ENCODE measurements at regions not wholly inside any gene's neighbourhood (a gene's known extent, or its start where the extent isn't known, plus 50 kb on each side); places are given as distances from the start of the nearest gene placed in this dataset.

GRCh38 chr9:103362986-103363385 lies 367.9 kb downstream of the CYLC2 start:
- ATAC-seq (ENCODE audit: insufficient number of reproducible peaks, low FRiP score, low read depth) (no peak), DNase-seq (ENCODE audit: low spot score) (no peak)
- Histone ChIP-seq H3K27me3 (replicated peaks; ENCODE audit: insufficient read depth) (no peaks in the 10 kb centered on the region), H3K9me3 (no peaks in the 10 kb centered on the region), H3K36me3 (no peaks in the 10 kb centered on the region), H3K27ac (no peak overlapping the region), H3K4me3 (no peak overlapping the region), H3K4me1 (ENCODE audit: control insufficient read depth in 1 of 2, low read depth in 2 of 2) (peaks cover 0 to 4% of the 10 kb centered on the region in 2 donors)
- TF ChIP-seq CTCF (IDR thresholded peaks at IDR 0.05), result no peak

- no peaks in the 10 kb centered on the region for H3K9me3 ChIP-seq
- TF ChIP-seq CTCF (IDR thresholded peaks at IDR 0.05), result no peak
- no peak overlapping the region for H3K4me3 ChIP-seq
- ATAC-seq (ENCODE audit: insufficient number of reproducible peaks, low FRiP score, low read depth) (peak; percentile 82), DNase-seq (ENCODE audit: low spot score) (no peak)
- no peaks in the 10 kb centered on the region for H3K36me3 ChIP-seq
- no peaks in the 10 kb centered on the region for H3K27me3 ChIP-seq (replicated peaks; ENCODE audit: insufficient read depth)
- H3K4me1 ChIP-seq (ENCODE audit: control insufficient read depth in 1 of 2, low read depth in 2 of 2), result peaks cover 0 to 4% of the 10 kb centered on the region in 2 donors
- no peak overlapping the region for H3K27ac ChIP-seq
Observed at GRCh38 chr9:103364753-103365152, 369.6 kb downstream of the CYLC2 start.

GRCh38 chr9:103371152-103371551 lies 376.0 kb downstream of the CYLC2 start:
- Histone ChIP-seq H3K4me3 (no peak overlapping the region), H3K36me3 (no peaks in the 10 kb centered on the region), H3K27ac (no peak overlapping the region), H3K27me3 (replicated peaks; ENCODE audit: insufficient read depth) (no peaks in the 10 kb centered on the region), H3K9me3 (no peaks in the 10 kb centered on the region), H3K4me1 (ENCODE audit: control insufficient read depth in 1 of 2, low read depth in 2 of 2) (no peaks in the 10 kb centered on the region)
- no peak for TF ChIP-seq CTCF (IDR thresholded peaks at IDR 0.05)
- no peak for DNase-seq (ENCODE audit: low spot score)
- ATAC-seq (ENCODE audit: insufficient number of reproducible peaks, low FRiP score, low read depth), result no peak

- Histone ChIP-seq H3K27ac (no peak overlapping the region), H3K9me3 (no peaks in the 10 kb centered on the region), H3K4me3 (no peak overlapping the region), H3K4me1 (ENCODE audit: control insufficient read depth in 1 of 2, low read depth in 2 of 2) (no peaks in the 10 kb centered on the region), H3K36me3 (no peaks in the 10 kb centered on the region), H3K27me3 (replicated peaks; ENCODE audit: insufficient read depth) (no peaks in the 10 kb centered on the region)
- no peak for TF ChIP-seq CTCF (IDR thresholded peaks at IDR 0.05)
- DNase-seq (ENCODE audit: low spot score) (no peak), ATAC-seq (ENCODE audit: insufficient number of reproducible peaks, low FRiP score, low read depth) (no peak)
Observed at GRCh38 chr9:103372828-103373227, 377.7 kb downstream of the CYLC2 start.

- Histone ChIP-seq H3K4me3 (no peak overlapping the region), H3K4me1 (ENCODE audit: control insufficient read depth in 1 of 2, low read depth in 2 of 2) (no peaks in the 10 kb centered on the region), H3K27ac (no peak overlapping the region), H3K9me3 (no peaks in the 10 kb centered on the region), H3K27me3 (replicated peaks; ENCODE audit: insufficient read depth) (no peaks in the 10 kb centered on the region), H3K36me3 (no peaks in the 10 kb centered on the region)
- no peak for DNase-seq (ENCODE audit: low spot score)
- TF ChIP-seq CTCF (IDR thresholded peaks at IDR 0.05), result no peak
- no peak for ATAC-seq (ENCODE audit: insufficient number of reproducible peaks, low FRiP score, low read depth)
Observed at GRCh38 chr9:103377667-103378066, 382.5 kb downstream of the CYLC2 start.

All from thoracic aorta (tissue), 2 donors.